Neural cell (in vitro differentiated cells): ENCODE measurements at regions not wholly inside any gene's neighbourhood (a gene's known extent, or its start where the extent isn't known, plus 50 kb on each side); places are given as distances from the start of the nearest gene placed in this dataset.

Experiments used
- H2AFZ ChIP-seq: fragments of 200-600, 300-800 bp; sonication (generic), shearing (Covaris generic); 2 replicates; pipeline ENCODE4 v1.6.0; 2014; ENCODE audit warnings: low read depth, mild to moderate bottlenecking, antibody characterized with exemption, low read length, moderate library complexity
- H3F3A ChIP-seq: fragments of 200-600 bp; shearing (Covaris generic); 2 replicates; pipeline ENCODE4 v1.6.1; 2016; ENCODE audit warnings: mild to moderate bottlenecking, moderate library complexity, mixed read lengths, antibody characterized with exemption, low read length; ENCODE audit not compliant: insufficient read depth, poor library complexity, severe bottlenecking
- H3K27ac ChIP-seq: fragments of 200-600, 300-800 bp; sonication (generic), shearing (Covaris generic); 2 replicates; pipeline ENCODE4 v1.5.1; 2014; ENCODE audit warnings: mild to moderate bottlenecking, low read length, moderate library complexity
- H3K27me3 ChIP-seq: fragments of 300-800, 200-600 bp; sonication (generic), shearing (Covaris generic); 2 replicates; pipeline ENCODE4 v1.6.0; 2014; ENCODE audit warnings: mild to moderate bottlenecking, low read depth, low read length, moderate library complexity; ENCODE audit not compliant: insufficient read depth
- H3K36me3 ChIP-seq: fragments of 300-800, 200-600 bp; sonication (generic), shearing (Covaris generic); 2 replicates; pipeline ENCODE4 v1.5.1; 2014; ENCODE audit warnings: mild to moderate bottlenecking, antibody characterized with exemption, low read length, moderate library complexity; ENCODE audit not compliant: insufficient read depth
- H3K4me2 ChIP-seq: fragments of 300-800, 200-600 bp; sonication (generic), shearing (Covaris generic); 2 replicates; pipeline ENCODE4 v1.6.0; 2014; ENCODE audit warnings: mild to moderate bottlenecking, low read length
- H3K4me3 ChIP-seq: fragments of 300-800, 200-600 bp; sonication (generic), shearing (Covaris generic); 2 replicates; pipeline ENCODE4 v1.5.1; 2014; ENCODE audit warnings: mild to moderate bottlenecking, low read length, moderate library complexity
- H3K79me2 ChIP-seq: fragments of 200-600 bp; shearing (Covaris generic); replicated peaks from 2 replicates; pipeline ENCODE4 v1.6.0; 2014; ENCODE audit warnings: mild to moderate bottlenecking, low read length, moderate library complexity; ENCODE audit not compliant: insufficient read depth
- H3K9ac ChIP-seq: fragments of 300-800, 200-600 bp; sonication (generic), shearing (Covaris generic); 2 replicates; pipeline ENCODE4 v1.6.1; 2016; ENCODE audit warnings: mild to moderate bottlenecking, low read length, mixed read lengths
- H3K9me2 ChIP-seq: fragments of 200-600 bp; shearing (Covaris generic); 2 replicates; pipeline ENCODE4 v1.6.1; 2016; ENCODE audit warnings: mild to moderate bottlenecking, low read length, mixed read lengths; ENCODE audit not compliant: insufficient read depth
- H3K9me3 ChIP-seq: fragments of 200-600, 300-800 bp; sonication (generic), shearing (Covaris generic); 2 replicates; pipeline ENCODE4 v1.6.1; 2016; ENCODE audit warnings: mild to moderate bottlenecking, mixed run types, low read length, moderate library complexity, mixed read lengths
- H4K20me1 ChIP-seq: fragments of 200-600 bp; shearing (Covaris generic); 2 replicates; pipeline ENCODE4 v1.6.1; 2016; ENCODE audit warnings: mild to moderate bottlenecking, mixed run types; ENCODE audit not compliant: insufficient read depth
- CTCF ChIP-seq: fragments of 450-650 bp; IDR thresholded peaks from 2 replicates; pipeline ENCODE4 v1.5.1; 2014; ENCODE audit warnings: antibody characterized with exemption, mild to moderate bottlenecking, moderate library complexity; ENCODE audit not compliant: poor library complexity, severe bottlenecking
- EP300 ChIP-seq: fragments of 450-650 bp; conservative IDR thresholded peaks from 2 replicates; pipeline ENCODE4 v1.6.1; 2014; ENCODE audit warnings: antibody characterized with exemption, mild to moderate bottlenecking, moderate library complexity; ENCODE audit not compliant: poor library complexity, severe bottlenecking
- EZH2 ChIP-seq: fragments of 200-600, 300-800 bp; shearing (Covaris generic), sonication (generic); IDR thresholded peaks from 2 replicates; pipeline ENCODE4 v1.6.1; 2014; ENCODE audit warnings: antibody characterized with exemption, low read length, borderline replicate concordance, mild to moderate bottlenecking; ENCODE audit not compliant: insufficient read depth, poor library complexity, severe bottlenecking
- MXI1 ChIP-seq: fragments of 450-650 bp; conservative IDR thresholded peaks from 2 replicates; pipeline ENCODE4 v1.6.1; 2014; ENCODE audit warnings: antibody characterized with exemption, mild to moderate bottlenecking; ENCODE audit not compliant: poor library complexity, severe bottlenecking
- POLR2AphosphoS5 ChIP-seq: IDR thresholded peaks from 2 replicates; pipeline ENCODE4 v1.6.1; 2012
- RAD21 ChIP-seq: fragments of 450-650 bp; conservative IDR thresholded peaks from 2 replicates; pipeline ENCODE4 v1.6.1; 2014; ENCODE audit warnings: antibody characterized with exemption, mild to moderate bottlenecking, moderate library complexity
- REST ChIP-seq: IDR thresholded peaks from 2 replicates; pipeline ENCODE4 v1.6.1; 2012; ENCODE audit warnings: borderline replicate concordance
- SMC3 ChIP-seq: fragments of 450-650 bp; conservative IDR thresholded peaks from 2 replicates; pipeline ENCODE4 v1.6.1; 2014; ENCODE audit warnings: antibody characterized with exemption, mild to moderate bottlenecking, moderate library complexity; ENCODE audit not compliant: poor library complexity
- TAF1 ChIP-seq: IDR thresholded peaks from 2 replicates; pipeline ENCODE4 v1.6.1; 2012; ENCODE audit warnings: low read depth

GRCh38 chr2:194491409-194492115, 1165.5 kb upstream of the SLC39A10 start:
- Histone ChIP-seq H4K20me1 (no peaks in the 10 kb centered on the region), H3K4me3 (peak overlapping the region; percentile 28), H3K9me3 (no peaks in the 10 kb centered on the region), H3K27ac (peak overlapping the region; percentile 46), H3K27me3 (no peaks in the 10 kb centered on the region), H3K79me2 (no peaks in the 10 kb centered on the region), H2AFZ (no peak overlapping the region), H3K4me2 (peak overlapping the region; percentile 31), H3K36me3 (no peaks in the 10 kb centered on the region), H3K9ac (no peak overlapping the region), H3K9me2 (no peaks in the 10 kb centered on the region), H3F3A (no peaks in the 10 kb centered on the region)
- TF ChIP-seq POLR2AphosphoS5 (no peak), SMC3 (no peak), EP300 (no peak), RAD21 (no peak), REST (no peak), EZH2 (no peak), TAF1 (no peak), MXI1 (no peak), CTCF (no peak)

- H3K9me2 ChIP-seq = no peaks in the 10 kb centered on the region
- no peaks in the 10 kb centered on the region for H3K36me3 ChIP-seq
- H3K79me2 ChIP-seq = no peaks in the 10 kb centered on the region
- H2AFZ ChIP-seq = no peak overlapping the region
- no peak overlapping the region for H3K27ac ChIP-seq
- H3K9me3 ChIP-seq = no peaks in the 10 kb centered on the region
- TF ChIP-seq TAF1 = no peak
- no peaks in the 10 kb centered on the region for H3F3A ChIP-seq
- no peak overlapping the region for H3K4me3 ChIP-seq
- no peaks in the 10 kb centered on the region for H3K27me3 ChIP-seq
- H3K4me2 ChIP-seq = no peak overlapping the region
- H3K9ac ChIP-seq = no peak overlapping the region
- H4K20me1 ChIP-seq = no peaks in the 10 kb centered on the region
Observed at GRCh38 chr2:194486326-194486725, 1170.7 kb upstream of the SLC39A10 start.

- Histone ChIP-seq H3K27ac (no peak overlapping the region), H3K79me2 (no peaks in the 10 kb centered on the region), H3K9me2 (no peaks in the 10 kb centered on the region), H3K9ac (no peak overlapping the region), H2AFZ (no peak overlapping the region), H3F3A (no peaks in the 10 kb centered on the region), H4K20me1 (no peaks in the 10 kb centered on the region), H3K36me3 (no peaks in the 10 kb centered on the region), H3K4me3 (no peak overlapping the region), H3K27me3 (no peaks in the 10 kb centered on the region), H3K4me2 (no peak overlapping the region), H3K9me3 (no peaks in the 10 kb centered on the region)
- TF ChIP-seq POLR2AphosphoS5 = no peak
- TF ChIP-seq MXI1 = no peak
- no peak for TF ChIP-seq CTCF
- no peak for TF ChIP-seq RAD21
- TF ChIP-seq EP300 = no peak
Observed at GRCh38 chr2:194483041-194483440, 1174.0 kb upstream of the SLC39A10 start.
